ENCODE measurements at regions not wholly inside any gene's neighbourhood (a gene's known extent, or its start where the extent isn't known, plus 50 kb on each side); places are given as distances from the start of the nearest gene placed in this dataset.

DNA sequence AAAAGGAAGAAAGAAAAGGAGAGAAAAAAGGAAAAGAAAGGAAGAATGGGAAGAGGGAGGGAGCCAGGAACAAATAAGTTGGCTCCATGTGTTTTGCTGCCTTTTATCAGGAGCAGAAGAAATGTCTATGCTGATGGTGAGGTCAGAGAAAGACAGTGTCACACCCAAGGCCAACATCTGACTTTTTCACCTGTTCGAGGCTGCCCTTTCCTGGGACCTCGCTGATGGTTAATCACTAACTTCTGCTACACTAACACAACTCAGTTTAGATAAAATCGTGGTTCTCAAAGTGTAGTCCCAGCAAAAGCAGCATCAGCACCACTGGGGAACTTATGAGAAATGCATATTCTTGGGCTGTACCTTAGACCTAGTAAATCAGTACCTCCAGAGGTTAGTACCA is 88.2 kb upstream of the FER start:
- TF ChIP-seq, protein P1, sequence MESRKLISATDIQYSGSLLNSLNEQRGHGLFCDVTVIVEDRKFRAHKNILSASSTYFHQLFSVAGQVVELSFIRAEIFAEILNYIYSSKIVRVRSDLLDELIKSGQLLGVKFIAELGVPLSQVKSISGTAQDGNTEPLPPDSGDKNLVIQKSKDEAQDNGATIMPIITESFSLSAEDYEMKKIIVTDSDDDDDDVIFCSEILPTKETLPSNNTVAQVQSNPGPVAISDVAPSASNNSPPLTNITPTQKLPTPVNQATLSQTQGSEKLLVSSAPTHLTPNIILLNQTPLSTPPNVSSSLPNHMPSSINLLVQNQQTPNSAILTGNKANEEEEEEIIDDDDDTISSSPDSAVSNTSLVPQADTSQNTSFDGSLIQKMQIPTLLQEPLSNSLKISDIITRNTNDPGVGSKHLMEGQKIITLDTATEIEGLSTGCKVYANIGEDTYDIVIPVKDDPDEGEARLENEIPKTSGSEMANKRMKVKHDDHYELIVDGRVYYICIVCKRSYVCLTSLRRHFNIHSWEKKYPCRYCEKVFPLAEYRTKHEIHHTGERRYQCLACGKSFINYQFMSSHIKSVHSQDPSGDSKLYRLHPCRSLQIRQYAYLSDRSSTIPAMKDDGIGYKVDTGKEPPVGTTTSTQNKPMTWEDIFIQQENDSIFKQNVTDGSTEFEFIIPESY (IDR thresholded peaks at IDR 0.05; ENCODE audit: extremely low read depth, insufficient replicate concordance, low read length): no peak
- TF ChIP-seq TCF7L2 (IDR thresholded peaks at IDR 0.05; ENCODE audit: borderline replicate concordance, extremely low read depth, insufficient read depth, insufficient read length): no peak
- TF ChIP-seq, protein P2, sequence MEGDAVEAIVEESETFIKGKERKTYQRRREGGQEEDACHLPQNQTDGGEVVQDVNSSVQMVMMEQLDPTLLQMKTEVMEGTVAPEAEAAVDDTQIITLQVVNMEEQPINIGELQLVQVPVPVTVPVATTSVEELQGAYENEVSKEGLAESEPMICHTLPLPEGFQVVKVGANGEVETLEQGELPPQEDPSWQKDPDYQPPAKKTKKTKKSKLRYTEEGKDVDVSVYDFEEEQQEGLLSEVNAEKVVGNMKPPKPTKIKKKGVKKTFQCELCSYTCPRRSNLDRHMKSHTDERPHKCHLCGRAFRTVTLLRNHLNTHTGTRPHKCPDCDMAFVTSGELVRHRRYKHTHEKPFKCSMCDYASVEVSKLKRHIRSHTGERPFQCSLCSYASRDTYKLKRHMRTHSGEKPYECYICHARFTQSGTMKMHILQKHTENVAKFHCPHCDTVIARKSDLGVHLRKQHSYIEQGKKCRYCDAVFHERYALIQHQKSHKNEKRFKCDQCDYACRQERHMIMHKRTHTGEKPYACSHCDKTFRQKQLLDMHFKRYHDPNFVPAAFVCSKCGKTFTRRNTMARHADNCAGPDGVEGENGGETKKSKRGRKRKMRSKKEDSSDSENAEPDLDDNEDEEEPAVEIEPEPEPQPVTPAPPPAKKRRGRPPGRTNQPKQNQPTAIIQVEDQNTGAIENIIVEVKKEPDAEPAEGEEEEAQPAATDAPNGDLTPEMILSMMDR (IDR thresholded peaks at IDR 0.05 in 2 of 3, conservative IDR thresholded peaks at IDR 0.05 in 1 of 3; ENCODE audit: borderline replicate concordance in 1 of 3, insufficient read depth in 1 of 3, low read depth in 2 of 3, low read length in 2 of 3): no peak
